ENCODE measurements at regions not wholly inside any gene's neighbourhood (a gene's known extent, or its start where the extent isn't known, plus 50 kb on each side); places are given as distances from the start of the nearest gene placed in this dataset.

DNA sequence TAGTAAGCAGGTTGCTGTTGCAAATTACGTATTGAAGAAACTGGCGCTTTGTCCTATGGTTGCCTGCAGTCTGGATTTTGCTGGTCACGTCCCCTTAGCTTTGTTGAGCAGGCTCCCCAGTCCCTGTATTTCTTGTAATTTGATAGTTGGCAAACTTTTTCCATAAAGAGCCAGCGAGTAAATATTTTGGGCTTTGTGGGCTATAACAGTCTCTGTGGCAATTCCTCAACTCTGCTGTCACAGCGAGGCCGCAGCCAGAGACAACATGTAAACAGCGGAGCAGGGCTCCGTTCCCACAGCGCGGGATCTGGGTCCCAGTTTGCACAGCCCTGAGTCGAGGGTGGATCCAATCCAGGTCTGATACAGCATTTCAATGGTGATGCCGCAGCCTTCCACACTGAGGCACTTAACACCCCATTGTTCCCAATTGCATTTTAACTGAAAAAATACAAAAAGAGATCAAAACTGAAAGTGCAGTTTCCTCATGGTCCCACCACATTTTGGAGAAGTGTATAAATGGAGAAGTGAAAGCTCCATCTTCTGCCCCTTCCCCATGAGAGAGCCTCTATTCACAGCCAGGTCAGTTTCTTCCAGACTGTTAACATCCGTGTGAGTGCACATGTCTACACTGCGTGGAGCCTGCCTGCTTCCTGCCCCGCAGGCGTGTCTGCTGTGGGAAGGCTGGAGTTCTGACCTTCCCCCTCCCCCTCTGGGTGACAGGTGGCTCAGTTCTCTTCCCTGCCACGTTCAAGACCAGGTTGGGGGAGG lies 89.1 kb downstream of the RPS6KA4 start:
- Mint-ChIP-seq H3K36me3 (ENCODE audit: low read depth) (no peaks in the 10 kb centered on the region), H3K9me3 (ENCODE audit: insufficient read depth) (no peaks in the 10 kb centered on the region), H3K27ac (no peak overlapping the region), H3K27me3 (ENCODE audit: low read depth) (peaks cover 21% of the 10 kb centered on the region), H3K4me3 (peak overlapping the region; percentile 13), H3K4me1 (ENCODE audit: low read depth) (peaks cover 20% of the 10 kb centered on the region)
- POLR2A ChIA-PET = interaction anchor here (1.1 kb wide), 1 partner anchor 15 kb away, joined by 3 read pairs; no protein-coding TSS in a partner anchor
- CTCF ChIA-PET = interaction anchor here (0.8 to 2.5 kb wide), 24 partner anchors 8 to 241 kb away, joined by 3 to 16 read pairs (median 8); no protein-coding TSS in a partner anchor
- ATAC-seq (peak; percentile 20), DNase-seq (no peak)

DNA sequence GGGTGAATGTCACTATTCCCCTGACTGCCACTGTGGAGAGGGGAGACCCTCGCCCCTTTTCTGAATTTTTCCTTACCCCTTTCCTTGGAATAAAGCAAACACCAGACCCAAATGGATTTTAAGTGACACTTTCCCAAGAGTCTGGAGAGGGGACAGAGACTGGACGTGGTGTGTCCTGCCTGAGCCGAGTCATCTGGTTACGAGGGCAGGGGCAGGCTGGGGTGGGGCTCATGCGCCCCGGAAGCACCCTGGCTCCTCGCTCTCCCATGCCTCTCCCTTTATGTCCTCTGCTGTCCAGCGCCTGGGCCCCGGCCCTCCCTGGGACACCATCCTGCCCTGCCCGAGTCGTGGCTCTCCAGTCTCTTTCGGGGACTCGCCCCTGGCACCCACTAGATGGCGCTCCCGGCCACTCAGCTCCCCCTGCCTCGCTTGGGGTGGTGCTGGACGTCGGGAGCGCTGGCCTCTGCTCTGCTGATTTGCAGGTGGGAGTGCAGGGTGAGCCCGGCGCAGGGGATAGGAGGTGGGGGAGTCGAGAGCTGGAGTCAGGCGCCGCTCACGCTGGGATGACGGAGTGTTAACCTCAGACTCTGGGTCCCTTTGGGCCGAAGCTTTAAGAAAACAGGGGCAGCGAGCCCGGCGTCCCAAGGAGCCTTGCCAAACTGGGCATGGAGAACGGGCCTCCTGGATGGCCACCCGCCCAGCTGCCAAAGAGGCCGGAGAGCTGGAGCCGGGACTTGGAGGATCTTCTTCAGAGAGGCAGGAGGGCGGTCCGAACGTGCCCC lies 89.8 kb downstream of the RPS6KA4 start:
- ChIA-PET POLR2A (interaction anchor here (1.1 kb wide), 1 partner anchor 16 kb away, joined by 3 read pairs; no protein-coding TSS in a partner anchor), CTCF (interaction anchor here (0.6 to 2.5 kb wide), 54 partner anchors 9 to 523 kb away, joined by 3 to 18 read pairs (median 4); partner anchors contain the start of gene MAJIN)
- no peaks in the 10 kb centered on the region for H3K36me3 Mint-ChIP-seq (ENCODE audit: low read depth)
- H3K9me3 Mint-ChIP-seq (ENCODE audit: insufficient read depth) = no peaks in the 10 kb centered on the region
- peaks cover 21% of the 10 kb centered on the region for H3K27me3 Mint-ChIP-seq (ENCODE audit: low read depth)
- peaks cover 20% of the 10 kb centered on the region for H3K4me1 Mint-ChIP-seq (ENCODE audit: low read depth)
- ATAC-seq = peak; percentile 87
- H3K27ac Mint-ChIP-seq = no peak overlapping the region
- H3K4me3 Mint-ChIP-seq = peak overlapping the region; percentile 66
- peak; percentile 78 for DNase-seq

DNA sequence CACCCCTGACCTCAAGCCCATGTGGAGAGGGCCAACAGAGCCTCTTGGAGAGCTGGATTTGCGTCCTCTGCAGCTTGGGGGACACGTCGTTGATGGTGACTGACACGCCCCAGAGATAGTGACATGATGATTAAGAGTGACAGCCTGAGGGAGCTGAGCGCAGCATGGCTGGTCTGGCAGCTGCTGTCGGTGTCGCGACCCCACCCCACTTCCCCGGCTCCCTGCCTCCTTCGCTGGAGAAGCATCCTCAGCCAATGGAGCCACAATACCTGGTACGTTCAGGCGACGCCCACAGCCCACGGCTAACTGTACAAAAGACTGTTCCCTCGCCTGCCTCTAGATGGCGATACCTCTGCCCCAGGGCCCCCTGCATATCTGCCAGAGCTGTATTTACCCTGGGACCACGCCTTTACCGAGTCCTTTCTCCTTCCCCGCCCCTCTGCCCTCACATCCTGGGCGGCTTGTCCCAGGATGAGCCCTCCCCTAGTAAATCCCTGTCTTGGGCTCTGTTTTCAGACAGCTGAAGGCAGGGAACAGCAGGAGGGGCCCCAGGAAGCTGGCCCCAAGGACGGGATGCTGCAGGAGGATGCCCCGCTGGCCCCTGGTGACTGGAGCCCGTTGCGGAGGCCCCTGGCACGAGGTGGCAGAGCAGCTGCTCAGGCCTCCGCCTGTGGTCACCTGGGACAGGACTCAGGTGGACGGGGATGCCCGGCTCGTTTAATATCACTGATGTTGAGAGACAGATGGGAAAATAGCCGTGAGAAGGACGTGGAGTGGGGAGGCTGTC lies 90.6 kb downstream of the RPS6KA4 start:
- ChIA-PET POLR2A (interaction anchor here (1.1 kb wide), 1 partner anchor 17 kb away, joined by 3 read pairs; no protein-coding TSS in a partner anchor), CTCF (interaction anchor here (0.6 to 2.5 kb wide), 60 partner anchors 8 to 522 kb away, joined by 3 to 18 read pairs (median 4); partner anchors contain the start of genes MAJIN and PRDX5)
- H3K4me1 Mint-ChIP-seq (ENCODE audit: low read depth) = peaks cover 20% of the 10 kb centered on the region
- no peaks in the 10 kb centered on the region for H3K36me3 Mint-ChIP-seq (ENCODE audit: low read depth)
- peak overlapping the region; percentile 66 for H3K4me3 Mint-ChIP-seq
- H3K9me3 Mint-ChIP-seq (ENCODE audit: insufficient read depth) = no peaks in the 10 kb centered on the region
- peak; percentile 93 for ATAC-seq
- H3K27ac Mint-ChIP-seq = no peak overlapping the region
- peak; percentile 81 for DNase-seq
- H3K27me3 Mint-ChIP-seq (ENCODE audit: low read depth) = peaks cover 21% of the 10 kb centered on the region

DNA sequence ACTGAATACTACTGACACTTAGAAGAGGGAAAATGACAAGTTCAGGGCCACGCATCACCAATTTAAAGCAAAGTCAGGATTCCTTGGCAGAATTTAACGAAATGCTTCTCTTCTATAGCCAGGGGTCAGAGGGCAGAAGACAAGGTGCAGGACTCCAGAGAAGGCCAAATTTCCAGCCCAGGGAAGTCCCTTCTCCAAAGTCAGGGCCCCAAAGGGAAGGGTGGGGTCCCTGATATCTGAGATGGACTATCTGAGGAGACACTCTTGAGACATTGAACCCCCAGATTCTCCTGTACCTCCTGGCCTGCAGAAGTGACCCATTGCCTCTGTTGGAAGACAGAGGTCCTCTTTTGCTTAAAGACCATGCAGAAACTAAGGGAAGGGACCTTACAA lies 91.2 kb downstream of the RPS6KA4 start:
- H3K36me3 Mint-ChIP-seq (ENCODE audit: low read depth) = no peaks in the 10 kb centered on the region
- ATAC-seq = no peak
- H3K9me3 Mint-ChIP-seq (ENCODE audit: insufficient read depth) = no peaks in the 10 kb centered on the region
- no peak for DNase-seq
- CTCF ChIA-PET = interaction anchor here (0.6 to 2.5 kb wide), 39 partner anchors 8 to 265 kb away, joined by 3 to 18 read pairs (median 5); partner anchors contain the start of gene PRDX5
- H3K27ac Mint-ChIP-seq = no peak overlapping the region
- H3K27me3 Mint-ChIP-seq (ENCODE audit: low read depth) = peaks cover 19% of the 10 kb centered on the region
- H3K4me3 Mint-ChIP-seq = no peak overlapping the region
- POLR2A ChIA-PET = no interaction called here
- H3K4me1 Mint-ChIP-seq (ENCODE audit: low read depth) = peaks cover 20% of the 10 kb centered on the region

DNA sequence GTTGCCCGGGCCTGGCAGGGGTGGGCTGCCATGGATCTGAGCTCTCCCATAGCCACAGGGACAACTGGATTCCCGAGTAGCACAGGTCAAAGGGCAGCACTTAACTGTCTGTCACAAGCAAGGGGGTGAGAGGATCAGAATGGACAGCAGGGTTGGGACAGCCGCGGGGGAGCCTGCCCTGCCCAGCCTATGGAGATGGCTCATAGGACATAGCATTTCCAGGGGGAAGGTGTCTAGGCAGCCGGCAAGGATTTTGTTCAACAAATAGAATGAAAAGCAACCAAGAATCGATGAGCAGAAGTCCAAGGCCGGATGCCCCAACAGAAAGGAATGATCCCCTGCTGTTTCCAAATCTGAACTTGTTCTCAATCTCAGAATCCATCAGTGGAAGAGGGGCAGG lies 92.9 kb downstream of the RPS6KA4 start:
- Mint-ChIP-seq H3K27me3 (ENCODE audit: low read depth) (peaks cover 18% of the 10 kb centered on the region), H3K4me1 (ENCODE audit: low read depth) (peaks cover 20% of the 10 kb centered on the region), H3K27ac (no peak overlapping the region), H3K36me3 (ENCODE audit: low read depth) (no peaks in the 10 kb centered on the region), H3K4me3 (no peak overlapping the region), H3K9me3 (ENCODE audit: insufficient read depth) (no peaks in the 10 kb centered on the region)
- ATAC-seq (no peak), DNase-seq (no peak)
- ChIA-PET CTCF (interaction anchor here (1.7 kb wide), 1 partner anchor 52 kb away, joined by 3 read pairs; no protein-coding TSS in a partner anchor), POLR2A (no interaction called here)

DNA sequence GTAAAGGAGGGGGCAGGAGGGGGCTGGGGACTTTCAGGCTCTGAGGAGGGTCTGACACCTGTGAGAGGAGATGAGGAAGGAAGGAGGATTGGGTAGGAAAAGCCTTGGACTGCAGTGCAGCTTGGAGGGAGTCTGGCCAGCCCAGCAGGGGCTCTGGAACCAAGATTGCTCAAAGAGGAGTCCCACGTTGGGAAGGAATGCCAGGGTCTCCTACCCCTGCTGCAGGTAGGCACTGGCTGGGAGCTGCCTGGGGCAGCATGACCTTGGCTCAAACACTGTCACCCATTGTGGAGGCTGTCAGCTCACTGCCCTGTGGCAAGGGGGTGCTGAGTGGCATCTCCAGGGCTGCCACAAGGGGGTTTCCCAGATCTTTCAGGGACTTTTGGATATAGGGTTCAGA lies 94.5 kb downstream of the RPS6KA4 start:
- ATAC-seq (no peak), DNase-seq (no peak)
- Mint-ChIP-seq H3K9me3 (ENCODE audit: insufficient read depth) (no peaks in the 10 kb centered on the region), H3K4me1 (ENCODE audit: low read depth) (peaks cover 11% of the 10 kb centered on the region), H3K27me3 (ENCODE audit: low read depth) (peaks cover 9% of the 10 kb centered on the region), H3K36me3 (ENCODE audit: low read depth) (no peaks in the 10 kb centered on the region), H3K4me3 (no peak overlapping the region), H3K27ac (no peak overlapping the region)
- ChIA-PET POLR2A (no interaction called here), CTCF (no interaction called here)

DNA sequence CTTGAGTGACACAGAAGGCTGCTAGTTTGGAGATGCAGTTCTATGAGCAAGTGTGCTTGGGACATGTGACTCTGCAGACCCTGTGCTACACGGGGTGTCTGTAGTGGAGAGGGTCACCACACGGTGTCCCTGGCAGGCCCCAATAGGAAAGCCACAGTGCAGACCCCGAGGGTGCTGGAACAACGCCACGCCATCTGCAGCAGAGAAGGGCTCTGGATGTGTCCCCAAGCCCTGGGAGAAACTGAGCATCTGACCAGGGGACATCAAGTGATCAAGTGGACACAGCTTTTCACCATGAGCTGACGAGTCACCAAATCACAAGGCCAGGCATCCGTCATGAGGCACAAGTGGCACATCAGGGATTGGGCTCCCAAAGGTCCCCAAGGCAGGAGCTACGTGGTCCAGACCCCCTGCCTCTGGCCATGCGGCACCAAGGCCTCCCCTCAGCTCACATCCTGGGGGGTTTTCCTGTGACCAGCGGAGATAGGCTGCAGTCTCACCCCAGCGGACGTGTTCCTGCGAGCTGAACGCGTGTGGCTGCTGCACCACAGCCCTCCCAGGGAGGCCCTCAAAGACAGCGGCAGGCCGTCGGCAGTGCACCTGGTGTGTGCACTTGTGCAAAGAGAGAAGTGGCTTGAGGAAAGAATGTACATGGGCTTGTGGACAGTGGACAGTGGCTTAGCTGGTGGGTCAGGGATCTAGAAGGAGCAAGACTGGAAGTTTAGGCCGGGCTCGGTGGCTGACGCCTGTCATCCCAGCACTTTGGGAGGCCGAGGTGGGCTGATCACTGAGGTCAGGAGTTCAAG lies 96.7 kb downstream of the RPS6KA4 start:
- DNase-seq = no peak
- no peaks in the 10 kb centered on the region for H3K36me3 Mint-ChIP-seq (ENCODE audit: low read depth)
- no peak overlapping the region for H3K4me3 Mint-ChIP-seq
- ChIA-PET POLR2A (no interaction called here), CTCF (interaction anchor here (1.0 kb wide), 1 partner anchor 199 kb away, joined by 4 read pairs; no protein-coding TSS in a partner anchor)
- no peaks in the 10 kb centered on the region for H3K4me1 Mint-ChIP-seq (ENCODE audit: low read depth)
- no peaks in the 10 kb centered on the region for H3K9me3 Mint-ChIP-seq (ENCODE audit: insufficient read depth)
- ATAC-seq = no peak
- peaks cover 2% of the 10 kb centered on the region for H3K27me3 Mint-ChIP-seq (ENCODE audit: low read depth)
- H3K27ac Mint-ChIP-seq = no peak overlapping the region

DNA sequence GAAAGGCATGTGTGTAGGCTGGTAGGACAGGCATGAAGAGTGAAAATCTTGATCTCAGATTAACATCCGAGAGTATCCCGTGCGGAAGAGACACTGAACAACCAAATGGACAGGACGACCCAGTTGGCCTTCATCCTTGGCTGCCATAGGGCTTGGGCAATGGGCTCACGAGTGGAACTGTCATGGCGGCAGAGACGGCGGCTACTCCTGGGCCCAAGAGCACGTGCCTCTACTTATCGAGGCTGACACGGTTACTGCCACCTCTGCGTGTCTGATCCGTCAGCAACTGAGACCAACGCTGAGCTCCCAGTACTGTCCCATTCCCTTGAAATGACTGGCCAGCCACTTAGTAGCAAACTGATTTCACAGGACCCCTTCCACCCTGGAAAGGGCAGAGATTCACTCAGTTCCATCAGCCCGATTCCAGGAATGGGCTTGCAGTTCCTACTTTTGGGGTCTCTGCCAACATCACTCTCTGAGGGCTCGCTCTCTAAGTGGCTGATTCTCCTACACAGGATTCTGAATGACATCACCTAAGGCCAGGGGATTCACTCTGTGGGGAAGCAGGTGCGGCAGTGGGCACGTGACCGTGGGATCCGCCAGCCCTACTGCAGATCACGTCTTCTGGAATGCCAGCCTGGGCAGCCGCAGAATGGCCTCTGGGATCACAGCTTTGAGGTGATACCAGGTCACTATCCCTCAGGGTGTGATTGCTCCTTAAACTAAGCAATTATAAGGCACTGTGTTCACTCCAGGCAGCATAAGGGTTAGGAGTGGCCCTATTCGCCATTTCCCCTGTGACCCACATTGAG lies 97.8 kb downstream of the RPS6KA4 start:
- H3K4me3 Mint-ChIP-seq = no peak overlapping the region
- DNase-seq (no peak), ATAC-seq (no peak)
- H3K36me3 Mint-ChIP-seq (ENCODE audit: low read depth) = no peaks in the 10 kb centered on the region
- POLR2A ChIA-PET = no interaction called here
- H3K4me1 Mint-ChIP-seq (ENCODE audit: low read depth) = no peaks in the 10 kb centered on the region
- H3K9me3 Mint-ChIP-seq (ENCODE audit: insufficient read depth) = no peaks in the 10 kb centered on the region
- CTCF ChIA-PET = no interaction called here
- no peak overlapping the region for H3K27ac Mint-ChIP-seq
- H3K27me3 Mint-ChIP-seq (ENCODE audit: low read depth) = no peaks in the 10 kb centered on the region

DNA sequence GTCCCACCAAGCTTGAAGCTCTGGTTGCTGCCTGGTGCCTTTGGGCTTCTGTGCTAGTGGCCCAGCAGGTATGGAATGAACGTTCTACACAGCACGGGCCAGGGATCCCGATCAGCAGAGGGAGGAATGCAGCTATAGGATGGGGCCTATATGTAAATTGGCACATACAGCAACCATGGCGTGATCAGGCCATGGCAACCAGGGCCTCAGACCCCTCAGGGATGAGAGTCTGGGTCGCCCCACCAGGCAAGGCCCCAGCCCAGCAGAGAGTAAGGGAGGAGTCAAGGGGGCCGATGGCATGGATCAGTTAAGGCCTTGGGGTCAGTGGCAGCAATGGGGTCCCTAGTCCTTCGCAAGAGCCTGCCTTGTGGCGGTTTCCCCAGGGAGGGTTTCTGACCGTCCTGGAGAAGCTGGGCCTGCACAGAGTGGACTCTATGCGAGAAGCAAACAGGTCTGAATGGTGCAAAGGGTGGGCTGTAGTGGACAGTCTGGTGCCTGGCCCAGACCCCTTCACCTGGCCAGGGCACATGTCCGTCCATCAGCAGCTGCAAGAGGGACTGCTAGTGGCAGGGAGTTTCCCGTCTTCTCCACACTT lies 98.2 kb upstream of the SLC22A11 start:
- ChIA-PET POLR2A (no interaction called here), CTCF (interaction anchor here (1.1 kb wide), 1 partner anchor 8 kb away, joined by 10 read pairs; no protein-coding TSS in a partner anchor)
- H3K9me3 Mint-ChIP-seq (ENCODE audit: insufficient read depth) = no peaks in the 10 kb centered on the region
- H3K4me1 Mint-ChIP-seq (ENCODE audit: low read depth) = no peaks in the 10 kb centered on the region
- H3K27ac Mint-ChIP-seq = no peak overlapping the region
- no peaks in the 10 kb centered on the region for H3K27me3 Mint-ChIP-seq (ENCODE audit: low read depth)
- ATAC-seq (no peak), DNase-seq (no peak)
- H3K4me3 Mint-ChIP-seq = no peak overlapping the region
- no peaks in the 10 kb centered on the region for H3K36me3 Mint-ChIP-seq (ENCODE audit: low read depth)

DNA sequence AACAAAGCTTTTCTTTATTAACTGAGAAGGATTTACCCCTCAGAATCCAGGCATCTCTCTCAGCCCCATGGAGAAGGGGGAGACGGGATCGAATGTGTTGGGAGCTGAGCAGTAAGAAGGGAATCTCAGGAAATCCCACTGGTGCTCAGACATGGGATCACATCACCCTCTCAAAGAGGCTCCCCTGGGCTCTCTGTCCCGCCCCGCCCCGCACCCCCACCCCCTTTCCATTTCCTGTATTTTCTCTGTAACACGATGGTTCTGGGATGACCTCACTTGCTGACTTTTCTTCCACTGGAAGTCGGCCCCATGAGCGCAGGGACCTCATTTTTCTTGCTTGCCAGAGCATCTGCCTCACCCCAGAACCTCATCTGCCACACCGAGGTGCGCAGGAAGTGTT lies 96.7 kb upstream of the SLC22A11 start:
- H3K4me1 Mint-ChIP-seq (ENCODE audit: low read depth) = no peaks in the 10 kb centered on the region
- no peaks in the 10 kb centered on the region for H3K27me3 Mint-ChIP-seq (ENCODE audit: low read depth)
- no peaks in the 10 kb centered on the region for H3K9me3 Mint-ChIP-seq (ENCODE audit: insufficient read depth)
- ChIA-PET POLR2A (no interaction called here), CTCF (no interaction called here)
- ATAC-seq (no peak), DNase-seq (no peak)
- H3K4me3 Mint-ChIP-seq = no peak overlapping the region
- H3K27ac Mint-ChIP-seq = no peak overlapping the region
- H3K36me3 Mint-ChIP-seq (ENCODE audit: low read depth) = no peaks in the 10 kb centered on the region
